ENCODE measurements at regions not wholly inside any gene's neighbourhood (a gene's known extent, or its start where the extent isn't known, plus 50 kb on each side); places are given as distances from the start of the nearest gene placed in this dataset.

DNA sequence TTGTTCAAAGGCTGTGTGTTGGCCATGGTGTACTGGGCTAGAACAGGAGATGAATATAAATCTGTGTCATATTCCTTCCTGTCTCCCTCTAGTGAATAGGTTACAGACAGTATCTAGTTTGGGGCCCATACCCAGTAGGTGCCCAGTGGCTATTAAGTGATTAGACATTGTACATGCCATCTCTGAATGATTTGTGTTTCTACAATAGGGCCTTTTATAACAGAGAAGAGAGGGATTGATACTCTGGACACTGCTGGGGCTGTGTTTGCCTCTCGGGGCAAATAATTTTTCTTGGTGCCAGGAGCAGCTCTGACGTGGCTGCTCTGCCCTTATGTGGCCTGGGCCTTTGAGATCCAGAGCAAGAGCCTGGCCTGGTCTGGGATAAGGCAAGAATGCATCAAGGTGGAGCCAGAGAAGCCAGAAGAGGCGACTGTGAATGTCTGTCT is 403.1 kb downstream of the SPRY2 start:
- TF ChIP-seq GATA2 (IDR thresholded peaks at IDR 0.05; ENCODE audit: low read depth, low read length) = no peak
- no peak for TF ChIP-seq GATA3 (IDR thresholded peaks at IDR 0.05; ENCODE audit: low read depth, low read length)
